ENCODE measurements at regions not wholly inside any gene's neighbourhood (a gene's known extent, or its start where the extent isn't known, plus 50 kb on each side); places are given as distances from the start of the nearest gene placed in this dataset.

DNA sequence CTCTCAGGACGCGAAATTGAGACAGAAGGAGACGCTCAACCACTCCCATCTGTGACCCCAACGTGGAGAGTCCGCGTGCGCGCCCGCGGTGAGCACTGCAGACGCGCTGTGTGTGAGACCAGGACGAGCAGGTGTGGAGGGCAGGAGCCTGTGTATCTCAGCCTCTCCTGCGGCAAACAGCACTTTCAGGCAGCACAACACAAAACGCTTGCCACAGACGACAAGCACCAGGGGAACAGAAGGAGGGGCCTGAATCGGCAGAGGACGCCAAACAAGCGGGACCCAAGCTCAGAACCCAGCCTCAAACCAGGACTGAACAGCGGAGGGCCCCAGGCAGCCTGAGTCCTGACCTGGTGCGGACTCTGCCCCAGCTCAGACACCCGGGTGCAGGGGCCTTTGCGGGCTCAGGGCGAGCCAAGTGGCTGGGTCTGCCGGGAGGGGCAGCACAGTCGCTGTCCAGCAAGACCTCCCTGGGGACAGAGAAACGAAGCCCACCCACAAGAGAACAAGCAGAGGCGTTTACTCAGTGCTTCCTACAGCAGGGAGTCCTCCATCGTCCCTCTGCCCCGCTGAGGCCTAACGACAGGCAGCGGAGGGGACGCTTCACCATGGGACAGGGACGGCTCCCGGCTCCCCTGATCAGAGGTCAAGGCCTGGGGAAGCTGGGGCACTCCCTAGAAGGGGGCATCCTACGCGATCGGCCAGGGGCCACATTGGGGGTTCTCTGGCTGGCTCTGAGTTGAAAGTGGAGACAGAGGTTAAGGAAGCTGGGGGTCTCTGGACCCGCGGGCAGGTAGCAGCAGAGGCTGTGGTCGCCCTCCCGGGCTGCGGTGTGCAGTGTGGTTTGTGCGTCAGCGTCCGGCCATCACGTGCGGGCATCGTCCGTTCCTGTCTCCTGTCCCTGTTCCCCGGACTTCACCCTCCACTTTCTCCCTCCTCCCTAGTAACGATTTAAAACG, 560.8 kb downstream of the BRD1 start:
- DNase-seq: no peak

DNA sequence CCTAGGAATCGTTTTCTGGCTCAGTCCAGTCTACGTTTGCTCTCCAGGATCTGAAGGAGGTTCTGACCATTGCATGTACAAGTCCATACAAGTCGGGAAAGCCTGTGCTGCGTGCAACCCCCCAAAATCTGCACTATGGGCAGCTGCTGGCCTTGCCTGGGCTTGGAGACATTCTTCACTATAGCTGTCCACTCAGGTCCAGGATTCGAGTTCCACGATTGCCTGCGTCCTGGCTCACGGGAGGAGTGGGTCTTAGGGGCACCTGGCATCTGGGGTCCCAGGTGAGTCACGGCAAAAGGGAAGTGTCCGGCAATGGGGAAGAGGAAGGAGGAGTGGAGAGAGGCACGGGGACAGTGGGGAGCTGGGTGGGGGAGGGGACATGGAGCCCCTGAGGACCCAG, 563.0 kb downstream of the BRD1 start:
- no peak for DNase-seq

DNA sequence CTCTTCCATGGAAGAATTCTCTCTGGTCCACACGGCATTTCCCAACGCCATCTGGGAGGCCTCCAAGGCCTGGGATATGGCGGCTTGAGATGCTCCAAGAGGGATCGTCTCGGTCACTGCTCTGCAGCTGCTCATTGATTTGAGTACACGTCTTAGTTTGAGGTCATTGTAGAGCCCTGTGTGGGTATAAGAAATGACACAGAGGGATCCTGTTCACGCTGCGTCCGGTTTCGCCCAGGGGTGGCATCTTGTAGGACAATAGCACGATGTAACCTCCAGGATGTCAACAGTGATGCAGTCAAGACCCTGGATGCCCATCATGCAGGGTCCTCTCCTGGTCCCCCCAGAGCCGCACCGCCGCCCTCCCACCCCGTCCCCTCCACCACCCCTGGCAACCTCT, 564.6 kb downstream of the BRD1 start:
- no peak for DNase-seq

- no peak for DNase-seq
Measured at GRCh38 chr22:49262167-49262566, 565.5 kb downstream of the BRD1 start.

GRCh38 chr22:49261616-49262015, 566.1 kb downstream of the BRD1 start:
- DNase-seq: no peak

GRCh38 chr22:49260681-49261580, 566.7 kb downstream of the BRD1 start:
- no peak for DNase-seq

GRCh38 chr22:49259839-49260615, 567.6 kb downstream of the BRD1 start:
- DNase-seq: no peak

GRCh38 chr22:49258107-49259010, 569.3 kb downstream of the BRD1 start:
- DNase-seq: no peak

DNA sequence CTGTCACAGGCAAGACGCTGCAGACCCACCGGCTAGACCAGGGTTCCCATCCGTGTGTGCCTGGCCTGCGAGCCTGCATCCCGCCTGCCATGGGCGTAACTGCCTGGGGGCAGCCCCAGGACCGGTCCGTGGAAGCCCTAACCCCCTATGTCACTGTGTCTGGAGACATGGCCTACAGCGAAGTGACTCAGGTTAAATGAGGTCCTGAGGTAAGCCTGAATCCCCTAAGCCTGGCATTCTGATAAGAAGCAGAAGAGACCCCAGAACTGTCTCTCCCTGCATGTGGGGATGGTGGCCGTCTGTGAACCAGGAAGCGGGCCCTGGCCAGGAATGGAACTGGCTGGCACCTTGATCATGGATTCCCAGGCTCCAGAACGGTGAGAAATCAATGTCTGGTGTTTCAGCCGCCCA, 570.1 kb downstream of the BRD1 start:
- DNase-seq: no peak

GRCh38 chr22:49255741-49256318, 571.8 kb downstream of the BRD1 start:
- no peak for DNase-seq

GRCh38 chr22:49255154-49255553, 572.5 kb downstream of the BRD1 start:
- DNase-seq: no peak

GRCh38 chr22:49253656-49254055, 574.0 kb downstream of the BRD1 start:
- DNase-seq: no peak

DNA sequence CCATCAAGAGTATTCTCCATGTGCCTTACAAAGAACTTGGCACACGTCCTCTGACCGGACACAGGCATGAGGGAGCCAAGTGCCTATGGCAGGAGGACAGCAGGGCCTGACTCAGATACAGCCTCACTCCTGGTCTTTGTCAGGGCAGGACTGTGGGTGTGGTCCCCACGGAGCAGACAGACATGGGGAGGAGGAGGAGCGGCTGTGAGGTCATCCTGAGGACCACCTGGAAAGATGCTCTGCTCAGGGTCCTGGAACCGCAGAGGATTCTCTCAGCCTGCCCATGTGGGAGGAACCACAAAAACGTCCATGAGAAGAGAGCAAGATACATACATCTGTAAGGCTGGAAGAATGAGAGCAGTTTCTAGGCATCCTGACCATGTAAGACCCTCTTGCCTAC, 576.3 kb downstream of the BRD1 start:
- DNase-seq: no peak

DNA sequence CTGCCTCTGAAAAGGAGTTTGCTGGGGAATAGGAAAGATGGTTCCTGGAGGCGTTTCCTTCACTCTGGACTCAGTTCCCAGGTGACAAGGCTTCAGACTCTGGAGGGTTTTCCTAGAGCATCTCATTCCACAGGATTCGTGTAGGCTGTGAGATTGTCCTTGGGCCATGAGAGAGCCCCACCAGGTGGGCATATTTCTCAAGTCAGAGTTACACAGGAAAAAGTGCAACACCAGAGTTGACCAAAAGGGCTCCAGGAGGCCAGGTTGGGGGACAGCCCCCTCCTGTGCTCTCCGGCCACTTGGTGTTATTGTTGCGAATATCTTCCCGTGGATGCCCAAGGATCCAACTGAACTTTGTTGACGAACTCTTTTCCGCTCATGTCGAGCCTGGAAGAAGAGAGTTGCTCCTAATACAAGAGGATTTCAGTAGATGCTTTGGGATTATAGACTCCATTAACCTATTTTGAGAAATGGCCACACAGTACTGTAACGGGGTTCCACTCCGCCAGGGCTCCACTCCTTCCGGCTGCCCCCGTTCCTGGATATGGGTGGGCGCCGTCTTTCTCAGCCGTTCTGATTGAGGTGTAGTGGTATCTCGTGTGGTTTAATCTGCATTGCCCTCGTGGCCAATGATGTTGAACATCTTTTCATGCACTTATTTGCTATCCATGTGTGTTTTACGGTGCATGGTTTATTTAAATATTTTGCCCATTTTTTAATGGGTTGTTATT, 580.3 kb downstream of the BRD1 start:
- DNase-seq: no peak

- DNase-seq: no peak
Measured at GRCh38 chr22:49244466-49245420, 582.9 kb downstream of the BRD1 start.

DNA sequence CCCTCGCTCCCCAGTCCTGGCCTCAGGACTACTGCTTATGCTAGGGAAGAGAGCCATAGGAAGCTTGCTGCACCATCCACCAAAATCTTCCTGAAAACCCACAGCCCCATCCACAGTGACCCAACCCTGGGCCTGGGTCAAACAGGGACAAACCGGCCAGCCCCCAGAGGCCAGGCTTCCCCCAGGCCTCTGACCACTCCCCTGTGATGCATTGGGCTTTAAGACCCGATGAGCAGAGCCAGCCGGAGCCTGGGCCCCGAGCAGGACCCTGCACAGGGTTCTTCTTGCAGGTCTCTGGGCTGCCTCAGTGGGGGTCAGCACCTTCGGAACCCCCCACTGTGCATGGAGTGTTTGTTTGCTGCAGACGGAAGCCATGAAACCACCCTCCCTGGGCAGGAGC, 583.7 kb downstream of the BRD1 start:
- no peak for DNase-seq

DNA sequence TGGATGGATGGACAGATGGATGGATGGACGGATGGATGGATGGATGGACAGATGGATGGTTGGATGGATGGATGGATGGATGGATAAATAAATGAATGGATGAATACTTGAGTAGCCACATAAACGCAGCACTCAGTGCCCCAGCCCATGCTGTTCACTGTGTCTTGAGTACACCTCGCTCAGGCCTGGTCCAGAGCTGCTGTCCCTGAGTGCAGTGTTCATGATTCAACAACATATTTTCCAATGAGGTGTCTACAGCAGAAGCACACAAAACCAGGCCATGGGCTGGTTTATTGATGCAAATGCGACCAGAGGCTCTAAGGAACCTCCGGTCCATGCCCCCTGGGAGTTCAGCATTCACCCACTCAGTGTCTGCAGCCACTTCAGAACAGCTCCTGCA, 584.3 kb downstream of the BRD1 start:
- DNase-seq: no peak

GRCh38 chr22:49242480-49242879, 585.2 kb downstream of the BRD1 start:
- no peak for DNase-seq

DNA sequence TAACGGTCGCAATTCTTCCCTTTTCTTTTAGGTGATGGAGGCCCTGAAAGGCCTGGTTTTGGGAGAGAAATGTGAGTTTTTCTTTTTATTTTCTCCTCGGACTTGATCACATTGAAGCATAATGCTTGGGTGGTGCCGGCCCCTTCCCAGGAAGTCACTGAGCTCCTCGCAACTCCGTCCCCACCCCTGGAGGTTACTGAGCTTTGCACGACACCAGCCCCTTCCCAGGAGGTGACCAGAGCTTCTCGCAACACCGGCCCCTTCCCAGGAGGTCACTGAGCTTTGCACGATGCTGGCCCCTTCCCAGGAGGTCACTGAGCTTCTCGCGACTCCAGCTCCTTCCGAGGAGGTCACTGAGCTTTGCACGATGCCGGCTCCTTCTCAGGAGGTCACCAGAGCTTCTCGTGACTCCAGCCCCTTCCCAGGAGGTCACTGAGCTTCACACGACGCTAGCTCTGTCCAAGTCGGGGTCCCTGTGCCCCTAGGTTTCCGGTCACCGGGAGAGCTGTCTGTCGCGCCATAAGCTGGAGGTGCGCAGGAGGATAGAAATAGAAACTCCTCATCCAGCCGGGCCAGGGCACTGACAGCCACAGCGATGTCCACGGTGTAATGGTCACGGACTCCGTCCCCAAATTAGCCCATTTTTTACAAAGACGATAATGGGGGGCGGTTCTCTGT, 586.4 kb downstream of the BRD1 start:
- DNase-seq: no peak

Data from activated effector memory CD4-positive, alpha-beta T cell treated with Interleukin-2 at 50 U/mL for 16 hours (primary cell).